ENCODE measurements at regions not wholly inside any gene's neighbourhood (a gene's known extent, or its start where the extent isn't known, plus 50 kb on each side); places are given as distances from the start of the nearest gene placed in this dataset.

- TF ChIP-seq, protein P1, sequence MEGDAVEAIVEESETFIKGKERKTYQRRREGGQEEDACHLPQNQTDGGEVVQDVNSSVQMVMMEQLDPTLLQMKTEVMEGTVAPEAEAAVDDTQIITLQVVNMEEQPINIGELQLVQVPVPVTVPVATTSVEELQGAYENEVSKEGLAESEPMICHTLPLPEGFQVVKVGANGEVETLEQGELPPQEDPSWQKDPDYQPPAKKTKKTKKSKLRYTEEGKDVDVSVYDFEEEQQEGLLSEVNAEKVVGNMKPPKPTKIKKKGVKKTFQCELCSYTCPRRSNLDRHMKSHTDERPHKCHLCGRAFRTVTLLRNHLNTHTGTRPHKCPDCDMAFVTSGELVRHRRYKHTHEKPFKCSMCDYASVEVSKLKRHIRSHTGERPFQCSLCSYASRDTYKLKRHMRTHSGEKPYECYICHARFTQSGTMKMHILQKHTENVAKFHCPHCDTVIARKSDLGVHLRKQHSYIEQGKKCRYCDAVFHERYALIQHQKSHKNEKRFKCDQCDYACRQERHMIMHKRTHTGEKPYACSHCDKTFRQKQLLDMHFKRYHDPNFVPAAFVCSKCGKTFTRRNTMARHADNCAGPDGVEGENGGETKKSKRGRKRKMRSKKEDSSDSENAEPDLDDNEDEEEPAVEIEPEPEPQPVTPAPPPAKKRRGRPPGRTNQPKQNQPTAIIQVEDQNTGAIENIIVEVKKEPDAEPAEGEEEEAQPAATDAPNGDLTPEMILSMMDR (IDR thresholded peaks at IDR 0.05): no peak
- TF ChIP-seq POLR2A (IDR thresholded peaks at IDR 0.05): no peak
- no peak for TF ChIP-seq EP300 (IDR thresholded peaks at IDR 0.05)
Measured at GRCh38 chr11:116485425-116485824, 287.4 kb downstream of the BUD13 start.
